Sigmoid colon (tissue), 6 donors: ENCODE measurements at regions not wholly inside any gene's neighbourhood (a gene's known extent, or its start where the extent isn't known, plus 50 kb on each side); places are given as distances from the start of the nearest gene placed in this dataset.

Experiments used
- DNase-seq: peaks from one replicate; pipeline ENCODE4 v3.0.0-alpha.2; 2019
- H3K27ac ChIP-seq, 4 donors: fragments of 200-600 bp; sonication (generic); one replicate each; pipeline ENCODE4 v1.5.1; 2016 to 2019; ENCODE audit warnings: mild to moderate bottlenecking in 1 of 4
- H3K27me3 ChIP-seq, 3 donors: fragments of 200-600 bp; sonication (generic); one replicate each; pipeline ENCODE4 v1.5.1; 2019; ENCODE audit warnings: mild to moderate bottlenecking in 1 of 3
- H3K36me3 ChIP-seq, 4 donors: fragments of 200-600 bp; sonication (generic); one replicate each; pipeline ENCODE4 v1.5.1; 2016 to 2019
- H3K4me1 ChIP-seq, 4 donors: fragments of 200-600 bp; sonication (generic); one replicate each; pipeline ENCODE4 v1.5.1; 2017 to 2019
- H3K4me3 ChIP-seq, 4 donors: fragments of 200-600 bp; sonication (generic); one replicate each; pipeline ENCODE4 v1.5.1; 2017 to 2019; ENCODE audit warnings: mild to moderate bottlenecking in 2 of 4, moderate library complexity in 1 of 4
- H3K9me3 ChIP-seq, 4 donors: fragments of 200-600 bp in 3 of 4; sonication (generic) in 3 of 4; one replicate each; pipeline versions ENCODE4 v1.5.1 to v1.6.1; 2013 to 2019
- CTCF ChIP-seq, 4 experiments: fragments of 450-650 bp in 3 of 4; fragments of 200-600 bp in 1 of 4; IDR thresholded peaks; one replicate each; pipeline ENCODE4 v1.5.1; 2016 to 2019; ENCODE audit warnings: antibody characterized with exemption in 4 of 4, mild to moderate bottlenecking in 3 of 4, moderate library complexity in 2 of 4
- EP300 ChIP-seq, 4 donors: sonication (generic); formaldehyde crosslinking; IDR thresholded peaks; one replicate each; pipeline ENCODE4 v1.6.1; 2017; ENCODE audit warnings: antibody characterized with exemption in 4 of 4
- POLR2A ChIP-seq, 2 donors: fragments of 450-650 bp; IDR thresholded peaks; one replicate each; pipeline ENCODE4 v1.6.1; 2016; ENCODE audit warnings: antibody characterized with exemption in 2 of 2, mild to moderate bottlenecking in 2 of 2, moderate library complexity in 2 of 2
- POLR2AphosphoS5 ChIP-seq, 4 donors: sonication (generic); formaldehyde crosslinking; IDR thresholded peaks; one replicate each; pipeline ENCODE4 v1.6.1; 2017; ENCODE audit warnings: antibody characterized with exemption in 4 of 4
- WGBS, 2 donors: extraction: QIAGEN DNeasy Blood & Tissue Kit; methylation state at CpG; one replicate each; pipeline ENCODE4 v1.1.7; 2013; 5-methylcytosine and 5-hydroxymethylcytosine counted together
- intact Hi-C: fragments of 100-400 bp; cut with DNase I; formaldehyde crosslinking; loops from one replicate; pipeline ENCODE4 v1.15.1; 2023
- donor health status: healthy with polysubstance abuse.
- donor health status: healthy.

GRCh38 chr10:3524086-3524960 lies 260.7 kb downstream of the KLF6 start:
- intact Hi-C loops = loop anchor here (10.0 kb wide), 2 partner anchors 220 to 230 kb away; no protein-coding TSS in a partner anchor
- Histone ChIP-seq H3K4me3 (no peak overlapping the region), H3K9me3 (no peaks in the 10 kb centered on the region), H3K36me3 (no peaks in the 10 kb centered on the region), H3K27me3 (no peaks in the 10 kb centered on the region), H3K4me1 (peaks cover 0 to 32% (median 19%) of the 10 kb centered on the region in 4 donors), H3K27ac (no peak overlapping the region)
- no peak for DNase-seq
- TF ChIP-seq CTCF (IDR thresholded peaks at IDR 0.05) (no peak), POLR2AphosphoS5 (IDR thresholded peaks at IDR 0.05) (no peak), EP300 (IDR thresholded peaks at IDR 0.05) (no peak), POLR2A (IDR thresholded peaks at IDR 0.05) (no peak)
- 77 to 85% methylated on average over 7 of the region's 7 CpGs for WGBS, 2 donors

GRCh38 chr10:3523309-3524050 lies 261.5 kb downstream of the KLF6 start:
- Histone ChIP-seq H3K27me3 (no peaks in the 10 kb centered on the region), H3K36me3 (no peaks in the 10 kb centered on the region), H3K4me1 (peaks cover 0 to 29% (median 19%) of the 10 kb centered on the region in 4 donors), H3K27ac (no peak overlapping the region), H3K4me3 (no peak overlapping the region), H3K9me3 (no peaks in the 10 kb centered on the region)
- no peak for DNase-seq
- 91 to 95% methylated on average over 13 of the region's 13 CpGs for WGBS, 2 donors
- no peak for TF ChIP-seq CTCF (IDR thresholded peaks at IDR 0.05)
- TF ChIP-seq EP300 (IDR thresholded peaks at IDR 0.05) = no peak
- TF ChIP-seq POLR2AphosphoS5 (IDR thresholded peaks at IDR 0.05) = no peak
- TF ChIP-seq POLR2A (IDR thresholded peaks at IDR 0.05) = no peak
- intact Hi-C loops = loop anchor here (10.0 kb wide), 2 partner anchors 221 to 229 kb away; no protein-coding TSS in a partner anchor

GRCh38 chr10:3516923-3517255 lies 268.1 kb downstream of the KLF6 start:
- H3K4me3 ChIP-seq = no peak overlapping the region
- intact Hi-C loops = no loop called here
- no peaks in the 10 kb centered on the region for H3K36me3 ChIP-seq
- no peak for TF ChIP-seq POLR2AphosphoS5 (IDR thresholded peaks at IDR 0.05)
- no peak for TF ChIP-seq CTCF (IDR thresholded peaks at IDR 0.05)
- no peaks in the 10 kb centered on the region for H3K9me3 ChIP-seq
- DNase-seq = no peak
- WGBS, 2 donors = 93 to 95% methylated on average over 15 of the region's 15 CpGs
- H3K27me3 ChIP-seq = no peaks in the 10 kb centered on the region
- H3K27ac ChIP-seq = no peak overlapping the region
- no peaks in the 10 kb centered on the region for H3K4me1 ChIP-seq

GRCh38 chr10:3516234-3516922 lies 268.6 kb downstream of the KLF6 start:
- H3K4me3 ChIP-seq = no peak overlapping the region
- intact Hi-C loops = no loop called here
- H3K27ac ChIP-seq = no peak overlapping the region
- no peaks in the 10 kb centered on the region for H3K9me3 ChIP-seq
- 79 to 84% methylated on average over 14 of the region's 14 CpGs for WGBS, 2 donors
- no peaks in the 10 kb centered on the region for H3K36me3 ChIP-seq
- no peaks in the 10 kb centered on the region for H3K27me3 ChIP-seq
- TF ChIP-seq POLR2AphosphoS5 (IDR thresholded peaks at IDR 0.05) (no peak), CTCF (IDR thresholded peaks at IDR 0.05) (no peak)
- no peak for DNase-seq
- H3K4me1 ChIP-seq = no peaks in the 10 kb centered on the region
